B cell (primary cell): ENCODE measurements at regions not wholly inside any gene's neighbourhood (a gene's known extent, or its start where the extent isn't known, plus 50 kb on each side); places are given as distances from the start of the nearest gene placed in this dataset.

Experiments used
- ATAC-seq: fragments of 200-7000 bp; cut with Tn5 transposase; one replicate; pipeline ENCODE4 v1.10.0; 2021; ENCODE audit warnings: low read depth, mild to moderate bottlenecking, moderate number of reproducible peaks, moderate library complexity
- CTCF ChIA-PET: fragments of 350-600 bp; sonication (Branson Sonifier 250); formaldehyde crosslinking; loops from one replicate; lab custom pipeline; 2021; ENCODE audit warnings: antibody characterized with exemption, inconsistent platforms; lab: Charles Lee
- POLR2A ChIA-PET: fragments of 350-600 bp; sonication (Branson Sonifier 250); formaldehyde crosslinking; loops from one replicate; lab custom pipeline; 2021; ENCODE audit warnings: antibody characterized with exemption; lab: Charles Lee
- DNase-seq: peaks from one replicate; pipeline ENCODE4 v3.0.0; 2013
- H2AFZ ChIP-seq: 2 replicates; pipeline ENCODE4 v1.6.1; 2012; ENCODE audit warnings: mild to moderate bottlenecking, low read depth, low read length; ENCODE audit not compliant: insufficient read depth, poor library complexity, severe bottlenecking
- H3K27ac ChIP-seq, 2 donors: 1 replicate in 1 of 2; 2 replicates in 1 of 2; pipeline ENCODE4 v1.5.1; 2012 to 2013; ENCODE audit warnings: low read length in 2 of 2, mild to moderate bottlenecking in 2 of 2, moderate library complexity in 1 of 2
- H3K27me3 ChIP-seq, 4 experiments: fragments of 200-600 bp in 1 of 4; sonication (generic) in 1 of 4; replicated peaks in 1 of 4; 1 replicate in 2 of 4; 2 replicates in 2 of 4; pipeline versions ENCODE4 v1.6.1 to v1.7.0; 2013 to 2016; ENCODE audit warnings: low read length in 3 of 4, mild to moderate bottlenecking in 2 of 4, mixed read lengths in 1 of 4, moderate library complexity in 1 of 4; ENCODE audit not compliant: insufficient read depth in 4 of 4, control insufficient read depth in 3 of 4; ENCODE audit errors: control extremely low read depth in 1 of 4
- H3K36me3 ChIP-seq, 2 experiments: replicated peaks in 1 of 2; 1 replicate in 1 of 2; 2 replicates in 1 of 2; pipeline versions ENCODE4 v1.6.1 to v1.7.1; 2013; ENCODE audit warnings: low read length in 1 of 2; ENCODE audit not compliant: insufficient read depth in 2 of 2, control insufficient read depth in 1 of 2; ENCODE audit errors: control extremely low read depth in 1 of 2, extremely low read depth in 1 of 2
- H3K4me1 ChIP-seq, 2 donors: fragments of 200-600 bp in 1 of 2; sonication (generic) in 1 of 2; 1 replicate in 1 of 2; 2 replicates in 1 of 2; pipeline versions ENCODE4 v1.5.1 to v1.6.1; 2013 to 2017; ENCODE audit warnings: low read length in 2 of 2; ENCODE audit not compliant: control insufficient read depth in 2 of 2, insufficient read depth in 2 of 2
- H3K4me2 ChIP-seq: replicated peaks from 2 replicates; pipeline ENCODE3; 2012; ENCODE audit warnings: mild to moderate bottlenecking, low read depth, low read length; ENCODE audit not compliant: poor library complexity, severe bottlenecking
- H3K4me3 ChIP-seq, 5 experiments: fragments of 200-600 bp in 1 of 5; sonication (generic) in 1 of 5; 1 replicate in 3 of 5; 2 replicates in 2 of 5; pipeline versions ENCODE4 v1.5.1 to v1.7.0; 2011 to 2016; ENCODE audit warnings: low read length in 4 of 5, mild to moderate bottlenecking in 4 of 5, low read depth in 2 of 5, control low read depth in 1 of 5, moderate library complexity in 1 of 5; ENCODE audit not compliant: insufficient read depth in 1 of 5; ENCODE audit errors: control extremely low read depth in 1 of 5, extremely low read depth in 1 of 5
- H3K79me2 ChIP-seq: fragments of 200-600 bp; sonication (generic); one replicate; pipeline ENCODE4 v1.6.0; 2016; ENCODE audit warnings: low read length; ENCODE audit not compliant: control insufficient read depth, insufficient read depth
- H3K9ac ChIP-seq: fragments of 200-600 bp; sonication (generic); 2 replicates; pipeline ENCODE4 v1.6.1; 2017; ENCODE audit warnings: mild to moderate bottlenecking, low read length, moderate library complexity
- H3K9me3 ChIP-seq, 3 donors: one replicate each; pipeline versions ENCODE4 v1.6.1 to v1.7.1; 2013; ENCODE audit warnings: low read length in 2 of 3; ENCODE audit not compliant: control insufficient read depth in 2 of 3, insufficient read depth in 1 of 3; ENCODE audit errors: control extremely low read depth in 1 of 3
- H4K20me1 ChIP-seq: 2 replicates; pipeline ENCODE4 v1.6.0; 2012; ENCODE audit warnings: mild to moderate bottlenecking, low read length; ENCODE audit not compliant: insufficient read depth, control insufficient read depth, poor library complexity, severe bottlenecking
- H3K27ac Mint-ChIP-seq: one replicate; pipeline ENCODE4 v1.8.0; 2021; ENCODE audit warnings: mixed read lengths
- H3K27me3 Mint-ChIP-seq: one replicate; pipeline ENCODE4 v1.8.0; 2021; ENCODE audit warnings: mixed read lengths
- H3K4me1 Mint-ChIP-seq: one replicate; pipeline ENCODE4 v1.8.0; 2021; ENCODE audit warnings: mixed read lengths
- H3K4me3 Mint-ChIP-seq: one replicate; pipeline ENCODE4 v1.8.0; 2021; ENCODE audit warnings: mixed read lengths
- H3K9me3 Mint-ChIP-seq: one replicate; pipeline ENCODE4 v1.8.0; 2022; ENCODE audit warnings: mixed read lengths; ENCODE audit not compliant: insufficient read depth
- CTCF ChIP-seq: fragments of 200-600 bp; IDR thresholded peaks from one replicate; pipeline ENCODE4 v1.8.0; 2022; ENCODE audit warnings: antibody characterized with exemption, mild to moderate bottlenecking
- EZH2 ChIP-seq: IDR thresholded peaks from 2 replicates; pipeline ENCODE4 v1.6.1; 2012; ENCODE audit warnings: borderline replicate concordance, low read depth, mild to moderate bottlenecking, moderate library complexity, low read length; ENCODE audit not compliant: insufficient read depth, poor library complexity, severe bottlenecking
- WGBS: methylation state at CpG from one replicate; pipeline ENCODE4 v1.1.5; 2013; ENCODE audit warnings: missing lambda C conversion rate; ENCODE audit not compliant: insufficient coverage; 5-methylcytosine and 5-hydroxymethylcytosine counted together
- intact Hi-C: fragments of 100-400 bp; cut with micrococcal nuclease; formaldehyde crosslinking; loops from one replicate; pipeline ENCODE4 v1.10.0; 2022

- no peak overlapping the region for H3K27ac Mint-ChIP-seq
- no peak overlapping the region for H3K27ac ChIP-seq
- intact Hi-C loops: no loop called here
- no peaks in the 10 kb centered on the region for H3K36me3 ChIP-seq
- H3K27me3 Mint-ChIP-seq: no peaks in the 10 kb centered on the region
- H3K4me2 ChIP-seq: no peak overlapping the region
- ChIA-PET CTCF (no interaction called here), POLR2A (no interaction called here)
- no peaks in the 10 kb centered on the region for H4K20me1 ChIP-seq
- H3K4me1 ChIP-seq: no peaks in the 10 kb centered on the region
- no peaks in the 10 kb centered on the region for H3K4me1 Mint-ChIP-seq
- no peaks in the 10 kb centered on the region for H3K27me3 ChIP-seq
- no peak overlapping the region for H2AFZ ChIP-seq
- peaks cover 2% of the 10 kb centered on the region for H3K9me3 Mint-ChIP-seq
- no peaks in the 10 kb centered on the region for H3K79me2 ChIP-seq
- 88% methylated on average over 3 of the region's 3 CpGs for WGBS
- DNase-seq (no peak), ATAC-seq (no peak)
- no peak for TF ChIP-seq CTCF
- TF ChIP-seq EZH2: no peak
- no peak overlapping the region for H3K4me3 ChIP-seq
- H3K4me3 Mint-ChIP-seq: no peak overlapping the region
- no peak overlapping the region for H3K9ac ChIP-seq
- H3K9me3 ChIP-seq: peaks cover 0 to 27% (median 0%) of the 10 kb centered on the region in 3 donors
These were observed 121.1 kb downstream of the CXCL12 start for GRCh38 chr10:44263771-44264170.

GRCh38 chr10:44262551-44263251 is 122.2 kb downstream of the CXCL12 start:
- TF ChIP-seq EZH2 (no peak), CTCF (no peak)
- ATAC-seq (no peak), DNase-seq (no peak)
- WGBS: 92% methylated on average over 1 of the region's 6 CpGs
- no peak overlapping the region for H3K4me3 ChIP-seq
- no peaks in the 10 kb centered on the region for H3K4me1 ChIP-seq
- peaks cover 2% of the 10 kb centered on the region for H3K9me3 Mint-ChIP-seq
- POLR2A ChIA-PET: no interaction called here
- no peak overlapping the region for H3K27ac ChIP-seq
- no peak overlapping the region for H3K9ac ChIP-seq
- H3K4me1 Mint-ChIP-seq: no peaks in the 10 kb centered on the region
- H3K36me3 ChIP-seq: no peaks in the 10 kb centered on the region
- no peaks in the 10 kb centered on the region for H3K79me2 ChIP-seq
- no peak overlapping the region for H3K4me3 Mint-ChIP-seq
- CTCF ChIA-PET: no interaction called here
- no peaks in the 10 kb centered on the region for H3K27me3 Mint-ChIP-seq
- H2AFZ ChIP-seq: no peak overlapping the region
- no peak overlapping the region for H3K27ac Mint-ChIP-seq
- no peaks in the 10 kb centered on the region for H4K20me1 ChIP-seq
- H3K9me3 ChIP-seq: peaks cover 0 to 27% (median 0%) of the 10 kb centered on the region in 3 donors
- intact Hi-C loops: no loop called here
- no peaks in the 10 kb centered on the region for H3K27me3 ChIP-seq
- no peak overlapping the region for H3K4me2 ChIP-seq
